Glutamatergic neuron (in vitro differentiated cells): ENCODE measurements at regions not wholly inside any gene's neighbourhood (a gene's known extent, or its start where the extent isn't known, plus 50 kb on each side); places are given as distances from the start of the nearest gene placed in this dataset.

Experiments
- DNase-seq: peaks from one replicate; pipeline ENCODE4 v3.0.0; 2022
- H3K27ac Mint-ChIP-seq: one replicate; pipeline ENCODE4 v1.8.0; 2020; ENCODE audit warnings: mild to moderate bottlenecking, mixed read lengths, inconsistent platforms; ENCODE audit not compliant: unreplicated experiment
- H3K27me3 Mint-ChIP-seq: one replicate; pipeline ENCODE4 v1.8.0; 2020; ENCODE audit warnings: mild to moderate bottlenecking, moderate library complexity, mixed read lengths, inconsistent platforms; ENCODE audit not compliant: unreplicated experiment
- H3K36me3 Mint-ChIP-seq: one replicate; pipeline ENCODE4 v1.8.0; 2020; ENCODE audit warnings: mild to moderate bottlenecking, mixed read lengths, inconsistent platforms; ENCODE audit not compliant: unreplicated experiment
- H3K4me1 Mint-ChIP-seq: one replicate; pipeline ENCODE4 v1.8.0; 2020; ENCODE audit warnings: mild to moderate bottlenecking, low read depth, mixed read lengths, inconsistent platforms; ENCODE audit not compliant: unreplicated experiment
- H3K4me3 Mint-ChIP-seq: one replicate; pipeline ENCODE4 v1.8.0; 2020; ENCODE audit warnings: mild to moderate bottlenecking, mixed read lengths, inconsistent platforms; ENCODE audit not compliant: unreplicated experiment
- H3K9me3 Mint-ChIP-seq: one replicate; pipeline ENCODE4 v1.8.0; 2020; ENCODE audit warnings: mild to moderate bottlenecking, moderate library complexity, mixed read lengths, inconsistent platforms; ENCODE audit not compliant: unreplicated experiment
- CTCF ChIP-seq: fragments of 200-600 bp; sonication (generic); IDR thresholded peaks from one replicate; pipeline ENCODE4 v1.5.0; 2021; ENCODE audit not compliant: partially characterized antibody, unreplicated experiment

- Mint-ChIP-seq H3K27me3 (peaks cover 15% of the 10 kb centered on the region), H3K4me1 (peaks cover 10% of the 10 kb centered on the region), H3K9me3 (peaks cover 1% of the 10 kb centered on the region), H3K36me3 (peaks cover 5% of the 10 kb centered on the region), H3K27ac (no peak overlapping the region), H3K4me3 (no peak overlapping the region)
- no peak for TF ChIP-seq CTCF
- no peak for DNase-seq
These were observed 123.2 kb upstream of the GLI2 start for GRCh38 chr2:120612471-120612870.

GRCh38 chr2:120612931-120613330 is 122.7 kb upstream of the GLI2 start:
- H3K36me3 Mint-ChIP-seq, result peaks cover 5% of the 10 kb centered on the region
- DNase-seq, result no peak
- no peak for TF ChIP-seq CTCF
- H3K4me1 Mint-ChIP-seq, result peaks cover 10% of the 10 kb centered on the region
- H3K27ac Mint-ChIP-seq, result no peak overlapping the region
- no peak overlapping the region for H3K4me3 Mint-ChIP-seq
- peaks cover 2% of the 10 kb centered on the region for H3K9me3 Mint-ChIP-seq
- H3K27me3 Mint-ChIP-seq, result peaks cover 12% of the 10 kb centered on the region

GRCh38 chr2:120613742-120614571 is 121.7 kb upstream of the GLI2 start:
- no peak for DNase-seq
- H3K9me3 Mint-ChIP-seq, result peaks cover 4% of the 10 kb centered on the region
- no peak overlapping the region for H3K27ac Mint-ChIP-seq
- peaks cover 12% of the 10 kb centered on the region for H3K27me3 Mint-ChIP-seq
- no peak for TF ChIP-seq CTCF
- no peak overlapping the region for H3K4me3 Mint-ChIP-seq
- peaks cover 10% of the 10 kb centered on the region for H3K4me1 Mint-ChIP-seq
- peaks cover 5% of the 10 kb centered on the region for H3K36me3 Mint-ChIP-seq

GRCh38 chr2:120614901-120615300 is 120.8 kb upstream of the GLI2 start:
- Mint-ChIP-seq H3K4me3 (no peak overlapping the region), H3K27ac (no peak overlapping the region)
- no peak for DNase-seq

More at GRCh38 chr2:120614901-120615300, 120.8 kb upstream of the GLI2 start:
- Mint-ChIP-seq H3K4me1 (peaks cover 7% of the 10 kb centered on the region), H3K9me3 (peaks cover 4% of the 10 kb centered on the region), H3K36me3 (peaks cover 5% of the 10 kb centered on the region), H3K27me3 (peaks cover 8% of the 10 kb centered on the region)
- TF ChIP-seq CTCF, result no peak
